ENCODE measurements at regions not wholly inside any gene's neighbourhood (a gene's known extent, or its start where the extent isn't known, plus 50 kb on each side); places are given as distances from the start of the nearest gene placed in this dataset.

GRCh38 chr9:82600536-82601292 is 462.2 kb downstream of the RASEF start:
- Histone ChIP-seq H3K4me3 (ENCODE audit: low read length) (no peak overlapping the region), H3K79me2 (ENCODE audit: low read length) (no peaks in the 10 kb centered on the region), H3K36me3 (ENCODE audit: insufficient read depth, low read length) (no peaks in the 10 kb centered on the region), H3K4me2 (ENCODE audit: low read depth, low read length, poor library complexity, severe bottlenecking) (no peak overlapping the region), H3K9me3 (ENCODE audit: low read length) (no peaks in the 10 kb centered on the region), H3K4me1 (ENCODE audit: low read length) (no peaks in the 10 kb centered on the region), H3K27me3 (ENCODE audit: low read length) (no peaks in the 10 kb centered on the region), H3K9me2 (replicated peaks; ENCODE audit: insufficient read depth, low read length) (no peaks in the 10 kb centered on the region; the same call in 1 of the 2 replicates), H4K20me1 (ENCODE audit: insufficient read depth, low read depth, low read length) (no peaks in the 10 kb centered on the region), H3K27ac (ENCODE audit: low read length) (no peak overlapping the region), H2AFZ (ENCODE audit: low read length) (no peak overlapping the region), H3K9ac (ENCODE audit: low read length) (no peak overlapping the region)
- DNase-seq: no peak

- no peak overlapping the region for H3K4me3 ChIP-seq (ENCODE audit: low read length)
- DNase-seq: no peak
- no peaks in the 10 kb centered on the region for H3K79me2 ChIP-seq (ENCODE audit: low read length)
- H3K36me3 ChIP-seq (ENCODE audit: insufficient read depth, low read length): no peaks in the 10 kb centered on the region
- no peak overlapping the region for H3K4me2 ChIP-seq (ENCODE audit: low read depth, low read length, poor library complexity, severe bottlenecking)
- no peak overlapping the region for H3K27ac ChIP-seq (ENCODE audit: low read length)
- H4K20me1 ChIP-seq (ENCODE audit: insufficient read depth, low read depth, low read length): no peaks in the 10 kb centered on the region
- no peak overlapping the region for H2AFZ ChIP-seq (ENCODE audit: low read length)
- no peak overlapping the region for H3K9ac ChIP-seq (ENCODE audit: low read length)
- H3K9me3 ChIP-seq (ENCODE audit: low read length): no peaks in the 10 kb centered on the region
- no peaks in the 10 kb centered on the region for H3K4me1 ChIP-seq (ENCODE audit: low read length)
- no peaks in the 10 kb centered on the region for H3K27me3 ChIP-seq (ENCODE audit: low read length)
- H3K9me2 ChIP-seq (replicated peaks; ENCODE audit: insufficient read depth, low read length): no peaks in the 10 kb centered on the region
Measured at GRCh38 chr9:82601293-82601771, 461.6 kb downstream of the RASEF start.

DNA sequence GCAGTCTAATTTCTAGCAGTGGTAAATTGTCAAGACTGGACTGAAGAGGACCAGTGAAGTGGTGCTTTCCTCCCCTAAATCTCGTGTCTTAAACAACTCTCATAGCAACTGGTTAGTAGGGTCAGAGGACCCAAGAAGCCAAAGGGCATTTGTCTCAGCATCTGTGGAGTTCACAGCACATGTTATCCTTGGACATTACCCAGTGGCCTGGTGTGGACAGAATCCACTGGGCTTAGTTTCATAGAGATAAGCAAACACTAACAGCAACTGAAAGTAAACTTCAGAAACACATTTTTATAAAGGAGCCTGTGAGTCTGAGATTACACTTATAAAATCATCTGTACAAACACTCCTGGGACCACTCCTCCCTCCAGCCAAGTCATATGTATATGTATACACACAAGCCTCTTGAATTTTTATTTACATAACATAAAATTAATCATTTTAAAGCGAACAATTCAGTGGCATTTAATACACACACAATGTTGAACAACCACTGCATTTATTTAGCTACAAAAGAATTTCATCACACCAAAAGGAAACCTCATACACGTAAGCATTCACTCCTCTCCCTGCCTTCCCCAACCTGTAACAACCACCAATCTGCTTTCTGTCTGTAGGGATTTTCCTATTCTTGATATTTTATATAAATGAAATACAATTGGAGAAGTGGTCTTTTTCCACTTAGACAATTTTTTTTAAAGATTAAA is 457.8 kb downstream of the RASEF start:
- no peaks in the 10 kb centered on the region for H3K9me2 ChIP-seq (replicated peaks; ENCODE audit: insufficient read depth, low read length)
- H4K20me1 ChIP-seq (ENCODE audit: insufficient read depth, low read depth, low read length): no peaks in the 10 kb centered on the region
- no peak overlapping the region for H3K9ac ChIP-seq (ENCODE audit: low read length)
- no peak overlapping the region for H2AFZ ChIP-seq (ENCODE audit: low read length)
- no peak overlapping the region for H3K4me2 ChIP-seq (ENCODE audit: low read depth, low read length, poor library complexity, severe bottlenecking)
- no peak for DNase-seq
- H3K4me3 ChIP-seq (ENCODE audit: low read length): no peak overlapping the region
- H3K9me3 ChIP-seq (ENCODE audit: low read length): no peaks in the 10 kb centered on the region
- H3K27ac ChIP-seq (ENCODE audit: low read length): no peak overlapping the region
- H3K36me3 ChIP-seq (ENCODE audit: insufficient read depth, low read length): no peaks in the 10 kb centered on the region
- no peaks in the 10 kb centered on the region for H3K27me3 ChIP-seq (ENCODE audit: low read length)
- H3K79me2 ChIP-seq (ENCODE audit: low read length): no peaks in the 10 kb centered on the region
- H3K4me1 ChIP-seq (ENCODE audit: low read length): no peaks in the 10 kb centered on the region

DNA sequence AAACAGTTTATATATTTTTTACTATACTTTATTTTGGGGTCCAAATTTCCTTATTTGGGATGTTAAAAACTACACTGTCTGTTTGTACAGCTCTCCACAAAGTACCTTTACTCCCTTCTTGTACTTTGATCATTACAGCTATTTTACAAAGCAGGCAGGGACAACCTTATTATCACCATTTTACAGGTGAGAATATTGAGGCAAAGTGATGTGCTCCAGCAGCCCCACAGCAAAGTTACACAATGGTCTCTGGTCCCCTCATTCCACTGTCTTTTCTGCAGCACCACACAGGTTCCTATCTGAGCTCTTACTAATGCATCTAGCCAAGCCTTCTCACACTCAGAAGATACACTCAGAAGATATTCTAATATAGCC is 457.3 kb downstream of the RASEF start:
- Histone ChIP-seq H2AFZ (ENCODE audit: low read length) (no peak overlapping the region), H4K20me1 (ENCODE audit: insufficient read depth, low read depth, low read length) (no peaks in the 10 kb centered on the region), H3K79me2 (ENCODE audit: low read length) (no peaks in the 10 kb centered on the region), H3K4me2 (ENCODE audit: low read depth, low read length, poor library complexity, severe bottlenecking) (no peak overlapping the region), H3K27me3 (ENCODE audit: low read length) (no peaks in the 10 kb centered on the region), H3K36me3 (ENCODE audit: insufficient read depth, low read length) (no peaks in the 10 kb centered on the region), H3K4me3 (ENCODE audit: low read length) (no peak overlapping the region), H3K4me1 (ENCODE audit: low read length) (no peaks in the 10 kb centered on the region), H3K9me2 (replicated peaks; ENCODE audit: insufficient read depth, low read length) (no peaks in the 10 kb centered on the region), H3K27ac (ENCODE audit: low read length) (no peak overlapping the region), H3K9me3 (ENCODE audit: low read length) (no peaks in the 10 kb centered on the region), H3K9ac (ENCODE audit: low read length) (no peak overlapping the region)
- DNase-seq: no peak

- Histone ChIP-seq H4K20me1 (ENCODE audit: insufficient read depth, low read depth, low read length) (no peaks in the 10 kb centered on the region), H3K27ac (ENCODE audit: low read length) (no peak overlapping the region), H3K79me2 (ENCODE audit: low read length) (no peaks in the 10 kb centered on the region), H2AFZ (ENCODE audit: low read length) (no peak overlapping the region), H3K9ac (ENCODE audit: low read length) (no peak overlapping the region), H3K36me3 (ENCODE audit: insufficient read depth, low read length) (no peaks in the 10 kb centered on the region), H3K4me1 (ENCODE audit: low read length) (no peaks in the 10 kb centered on the region), H3K9me3 (ENCODE audit: low read length) (no peaks in the 10 kb centered on the region), H3K27me3 (ENCODE audit: low read length) (no peaks in the 10 kb centered on the region), H3K4me3 (ENCODE audit: low read length) (no peak overlapping the region), H3K9me2 (replicated peaks; ENCODE audit: insufficient read depth, low read length) (no peaks in the 10 kb centered on the region), H3K4me2 (ENCODE audit: low read depth, low read length, poor library complexity, severe bottlenecking) (no peak overlapping the region)
- DNase-seq: no peak
Measured at GRCh38 chr9:82606071-82606470, 456.9 kb downstream of the RASEF start.

- H3K9ac ChIP-seq (ENCODE audit: low read length): no peak overlapping the region
- no peak overlapping the region for H2AFZ ChIP-seq (ENCODE audit: low read length)
- DNase-seq: peak; percentile 68
- H3K4me2 ChIP-seq (ENCODE audit: low read depth, low read length, poor library complexity, severe bottlenecking): no peak overlapping the region
- H3K9me3 ChIP-seq (ENCODE audit: low read length): no peaks in the 10 kb centered on the region
- no peaks in the 10 kb centered on the region for H3K79me2 ChIP-seq (ENCODE audit: low read length)
- H3K4me1 ChIP-seq (ENCODE audit: low read length): no peaks in the 10 kb centered on the region
- no peaks in the 10 kb centered on the region for H4K20me1 ChIP-seq (ENCODE audit: insufficient read depth, low read depth, low read length)
- H3K4me3 ChIP-seq (ENCODE audit: low read length): no peak overlapping the region
- no peaks in the 10 kb centered on the region for H3K9me2 ChIP-seq (replicated peaks; ENCODE audit: insufficient read depth, low read length)
- H3K27me3 ChIP-seq (ENCODE audit: low read length): no peaks in the 10 kb centered on the region
- no peaks in the 10 kb centered on the region for H3K36me3 ChIP-seq (ENCODE audit: insufficient read depth, low read length)
- H3K27ac ChIP-seq (ENCODE audit: low read length): no peak overlapping the region
Measured at GRCh38 chr9:82606492-82607382, 456.2 kb downstream of the RASEF start.

GRCh38 chr9:82608487-82608886 is 454.5 kb downstream of the RASEF start:
- Histone ChIP-seq H3K9me2 (replicated peaks; ENCODE audit: insufficient read depth, low read length) (no peaks in the 10 kb centered on the region), H3K79me2 (ENCODE audit: low read length) (no peaks in the 10 kb centered on the region), H4K20me1 (ENCODE audit: insufficient read depth, low read depth, low read length) (no peaks in the 10 kb centered on the region), H3K36me3 (ENCODE audit: insufficient read depth, low read length) (no peaks in the 10 kb centered on the region), H3K4me1 (ENCODE audit: low read length) (no peaks in the 10 kb centered on the region), H3K4me2 (ENCODE audit: low read depth, low read length, poor library complexity, severe bottlenecking) (no peak overlapping the region), H3K4me3 (ENCODE audit: low read length) (no peak overlapping the region), H3K9ac (ENCODE audit: low read length) (no peak overlapping the region), H3K27me3 (ENCODE audit: low read length) (no peaks in the 10 kb centered on the region), H3K9me3 (ENCODE audit: low read length) (no peaks in the 10 kb centered on the region), H3K27ac (ENCODE audit: low read length) (no peak overlapping the region), H2AFZ (ENCODE audit: low read length) (no peak overlapping the region)
- DNase-seq: no peak

GRCh38 chr9:82612942-82613341 is 450.0 kb downstream of the RASEF start:
- H3K36me3 ChIP-seq (ENCODE audit: insufficient read depth, low read length): no peaks in the 10 kb centered on the region
- no peaks in the 10 kb centered on the region for H3K4me1 ChIP-seq (ENCODE audit: low read length)
- H3K4me2 ChIP-seq (ENCODE audit: low read depth, low read length, poor library complexity, severe bottlenecking): no peak overlapping the region
- H2AFZ ChIP-seq (ENCODE audit: low read length): no peak overlapping the region
- no peaks in the 10 kb centered on the region for H3K9me3 ChIP-seq (ENCODE audit: low read length)
- H3K4me3 ChIP-seq (ENCODE audit: low read length): no peak overlapping the region
- H3K79me2 ChIP-seq (ENCODE audit: low read length): no peaks in the 10 kb centered on the region
- no peak for DNase-seq
- H3K27me3 ChIP-seq (ENCODE audit: low read length): no peaks in the 10 kb centered on the region
- no peaks in the 10 kb centered on the region for H3K9me2 ChIP-seq (replicated peaks; ENCODE audit: insufficient read depth, low read length)
- no peak overlapping the region for H3K9ac ChIP-seq (ENCODE audit: low read length)
- no peak overlapping the region for H3K27ac ChIP-seq (ENCODE audit: low read length)
- H4K20me1 ChIP-seq (ENCODE audit: insufficient read depth, low read depth, low read length): no peaks in the 10 kb centered on the region

Measured in Karpas-422 (cell line).